ENCODE measurements at regions not wholly inside any gene's neighbourhood (a gene's known extent, or its start where the extent isn't known, plus 50 kb on each side); places are given as distances from the start of the nearest gene placed in this dataset.

GRCh38 chr10:117924820-117925219 lies 121.9 kb downstream of the RAB11FIP2 start:
- no peak overlapping the region for H3K4me3 ChIP-seq (ENCODE audit: insufficient read depth in 1 of 2, low read depth in 1 of 2, low read length in 2 of 2)
- no peak overlapping the region for H3K23ac ChIP-seq (ENCODE audit: low read length in 2 of 2)
- H3K4me2 ChIP-seq (ENCODE audit: low read length, poor library complexity, severe bottlenecking) = no peak overlapping the region
- no peak overlapping the region for H4K8ac ChIP-seq (ENCODE audit: low read length)
- H3K9me3 ChIP-seq (ENCODE audit: control insufficient read depth, low read length) = no peaks in the 10 kb centered on the region
- no peaks in the 10 kb centered on the region for H3K79me1 ChIP-seq (replicated peaks; ENCODE audit: low read length, poor library complexity, severe bottlenecking)
- no peaks in the 10 kb centered on the region for H3K27me3 ChIP-seq (ENCODE audit: control insufficient read depth in 1 of 2, insufficient read depth in 1 of 2, low read length in 2 of 2)
- WGBS = 81% methylated on average over 8 of the region's 8 CpGs
- no peak overlapping the region for H2BK120ac ChIP-seq (ENCODE audit: low read depth, low read length)
- H3K14ac ChIP-seq (ENCODE audit: low read length in 2 of 2) = no peak overlapping the region
- no peak overlapping the region for H3K9ac ChIP-seq (ENCODE audit: low read length)
- H3K36me3 ChIP-seq (ENCODE audit: control insufficient read depth in 1 of 2, insufficient read depth in 2 of 2, low read depth in 1 of 2, low read length in 2 of 2) = no peaks in the 10 kb centered on the region
- no peak overlapping the region for H2AK5ac ChIP-seq (ENCODE audit: low read length, severe bottlenecking)
- no peaks in the 10 kb centered on the region for H3K4me1 ChIP-seq (ENCODE audit: control insufficient read depth, insufficient read depth, low read depth, low read length)
- H2BK5ac ChIP-seq (ENCODE audit: low read depth, low read length, poor library complexity, severe bottlenecking) = no peak overlapping the region
- no peak overlapping the region for H3K4ac ChIP-seq (ENCODE audit: low read depth in 1 of 2, low read length in 2 of 2)
- H2AFZ ChIP-seq (ENCODE audit: low read depth, low read length) = no peak overlapping the region
- no peak overlapping the region for H3K27ac ChIP-seq (ENCODE audit: low read length, poor library complexity, severe bottlenecking)
- no peak for DNase-seq
- H2BK15ac ChIP-seq (ENCODE audit: low read depth, poor library complexity, severe bottlenecking) = no peak overlapping the region
- no peak overlapping the region for H2BK12ac ChIP-seq (ENCODE audit: low read length in 2 of 2)
- no peak overlapping the region for H3K18ac ChIP-seq (ENCODE audit: low read depth in 1 of 2, low read length in 2 of 2)
- no peak overlapping the region for H4K91ac ChIP-seq (ENCODE audit: low read length)

GRCh38 chr10:117925369-117925768 lies 121.4 kb downstream of the RAB11FIP2 start:
- no peak for DNase-seq

GRCh38 chr10:117926491-117926890 lies 120.2 kb downstream of the RAB11FIP2 start:
- no peak overlapping the region for H3K4me3 ChIP-seq (ENCODE audit: insufficient read depth in 1 of 2, low read depth in 1 of 2, low read length in 2 of 2)
- no peak overlapping the region for H3K4me2 ChIP-seq (ENCODE audit: low read length, poor library complexity, severe bottlenecking)
- H3K4ac ChIP-seq (ENCODE audit: low read depth in 1 of 2, low read length in 2 of 2) = no peak overlapping the region
- no peak overlapping the region for H4K91ac ChIP-seq (ENCODE audit: low read length)
- no peak overlapping the region for H3K9ac ChIP-seq (ENCODE audit: low read length)
- no peak overlapping the region for H2BK12ac ChIP-seq (ENCODE audit: low read length in 2 of 2)
- H3K27me3 ChIP-seq (ENCODE audit: control insufficient read depth in 1 of 2, insufficient read depth in 1 of 2, low read length in 2 of 2) = no peaks in the 10 kb centered on the region
- no peaks in the 10 kb centered on the region for H3K79me1 ChIP-seq (replicated peaks; ENCODE audit: low read length, poor library complexity, severe bottlenecking)
- no peak overlapping the region for H2AFZ ChIP-seq (ENCODE audit: low read depth, low read length)
- no peak overlapping the region for H2AK5ac ChIP-seq (ENCODE audit: low read length, severe bottlenecking)
- no peak overlapping the region for H3K18ac ChIP-seq (ENCODE audit: low read depth in 1 of 2, low read length in 2 of 2)
- no peak overlapping the region for H4K8ac ChIP-seq (ENCODE audit: low read length)
- DNase-seq = no peak
- H2BK15ac ChIP-seq (ENCODE audit: low read depth, poor library complexity, severe bottlenecking) = no peak overlapping the region
- no peaks in the 10 kb centered on the region for H3K36me3 ChIP-seq (ENCODE audit: control insufficient read depth in 1 of 2, insufficient read depth in 2 of 2, low read depth in 1 of 2, low read length in 2 of 2)
- H3K9me3 ChIP-seq (ENCODE audit: control insufficient read depth, low read length) = no peaks in the 10 kb centered on the region
- H3K27ac ChIP-seq (ENCODE audit: low read length, poor library complexity, severe bottlenecking) = no peak overlapping the region
- 59% methylated on average over 2 of the region's 2 CpGs for WGBS
- no peak overlapping the region for H2BK5ac ChIP-seq (ENCODE audit: low read depth, low read length, poor library complexity, severe bottlenecking)
- H2BK120ac ChIP-seq (ENCODE audit: low read depth, low read length) = no peak overlapping the region
- H3K4me1 ChIP-seq (ENCODE audit: control insufficient read depth, insufficient read depth, low read depth, low read length) = no peaks in the 10 kb centered on the region
- no peak overlapping the region for H3K23ac ChIP-seq (ENCODE audit: low read length in 2 of 2)
- H3K14ac ChIP-seq (ENCODE audit: low read length in 2 of 2) = no peak overlapping the region

More at GRCh38 chr10:117925369-117925768, 121.4 kb downstream of the RAB11FIP2 start:
- WGBS = 85% methylated on average over 4 of the region's 6 CpGs
- H2AFZ ChIP-seq (ENCODE audit: low read depth, low read length) = no peak overlapping the region
- H2AK5ac ChIP-seq (ENCODE audit: low read length, severe bottlenecking) = no peak overlapping the region
- H2BK120ac ChIP-seq (ENCODE audit: low read depth, low read length) = no peak overlapping the region
- no peaks in the 10 kb centered on the region for H3K9me3 ChIP-seq (ENCODE audit: control insufficient read depth, low read length)
- no peak overlapping the region for H3K9ac ChIP-seq (ENCODE audit: low read length)
- H2BK15ac ChIP-seq (ENCODE audit: low read depth, poor library complexity, severe bottlenecking) = no peak overlapping the region
- no peaks in the 10 kb centered on the region for H3K27me3 ChIP-seq (ENCODE audit: control insufficient read depth in 1 of 2, insufficient read depth in 1 of 2, low read length in 2 of 2)
- H4K8ac ChIP-seq (ENCODE audit: low read length) = no peak overlapping the region
- H3K4ac ChIP-seq (ENCODE audit: low read depth in 1 of 2, low read length in 2 of 2) = no peak overlapping the region
- no peak overlapping the region for H4K91ac ChIP-seq (ENCODE audit: low read length)
- H3K14ac ChIP-seq (ENCODE audit: low read length in 2 of 2) = no peak overlapping the region
- no peaks in the 10 kb centered on the region for H3K36me3 ChIP-seq (ENCODE audit: control insufficient read depth in 1 of 2, insufficient read depth in 2 of 2, low read depth in 1 of 2, low read length in 2 of 2)
- H2BK5ac ChIP-seq (ENCODE audit: low read depth, low read length, poor library complexity, severe bottlenecking) = no peak overlapping the region
- H3K79me1 ChIP-seq (replicated peaks; ENCODE audit: low read length, poor library complexity, severe bottlenecking) = no peaks in the 10 kb centered on the region
- H3K18ac ChIP-seq (ENCODE audit: low read depth in 1 of 2, low read length in 2 of 2) = no peak overlapping the region
- H3K27ac ChIP-seq (ENCODE audit: low read length, poor library complexity, severe bottlenecking) = no peak overlapping the region
- no peak overlapping the region for H3K4me2 ChIP-seq (ENCODE audit: low read length, poor library complexity, severe bottlenecking)
- no peak overlapping the region for H3K23ac ChIP-seq (ENCODE audit: low read length in 2 of 2)
- no peak overlapping the region for H3K4me3 ChIP-seq (ENCODE audit: insufficient read depth in 1 of 2, low read depth in 1 of 2, low read length in 2 of 2)
- no peaks in the 10 kb centered on the region for H3K4me1 ChIP-seq (ENCODE audit: control insufficient read depth, insufficient read depth, low read depth, low read length)
- no peak overlapping the region for H2BK12ac ChIP-seq (ENCODE audit: low read length in 2 of 2)

- H3K79me1 ChIP-seq (replicated peaks; ENCODE audit: low read length, poor library complexity, severe bottlenecking) = no peaks in the 10 kb centered on the region
- H2AK5ac ChIP-seq (ENCODE audit: low read length, severe bottlenecking) = no peak overlapping the region
- H3K4ac ChIP-seq (ENCODE audit: low read depth in 1 of 2, low read length in 2 of 2) = no peak overlapping the region
- H3K9me3 ChIP-seq (ENCODE audit: control insufficient read depth, low read length) = no peaks in the 10 kb centered on the region
- H2BK15ac ChIP-seq (ENCODE audit: low read depth, poor library complexity, severe bottlenecking) = no peak overlapping the region
- no peaks in the 10 kb centered on the region for H3K27me3 ChIP-seq (ENCODE audit: control insufficient read depth in 1 of 2, insufficient read depth in 1 of 2, low read length in 2 of 2)
- H2BK120ac ChIP-seq (ENCODE audit: low read depth, low read length) = no peak overlapping the region
- no peak overlapping the region for H3K23ac ChIP-seq (ENCODE audit: low read length in 2 of 2)
- no peaks in the 10 kb centered on the region for H3K36me3 ChIP-seq (ENCODE audit: control insufficient read depth in 1 of 2, insufficient read depth in 2 of 2, low read depth in 1 of 2, low read length in 2 of 2)
- no peak overlapping the region for H3K27ac ChIP-seq (ENCODE audit: low read length, poor library complexity, severe bottlenecking)
- no peak overlapping the region for H4K8ac ChIP-seq (ENCODE audit: low read length)
- no peak overlapping the region for H3K4me3 ChIP-seq (ENCODE audit: insufficient read depth in 1 of 2, low read depth in 1 of 2, low read length in 2 of 2)
- no peak overlapping the region for H3K14ac ChIP-seq (ENCODE audit: low read length in 2 of 2)
- H2BK12ac ChIP-seq (ENCODE audit: low read length in 2 of 2) = no peak overlapping the region
- H4K91ac ChIP-seq (ENCODE audit: low read length) = no peak overlapping the region
- H2BK5ac ChIP-seq (ENCODE audit: low read depth, low read length, poor library complexity, severe bottlenecking) = no peak overlapping the region
- 38% methylated on average over 1 of the region's 1 CpG for WGBS
- H3K4me2 ChIP-seq (ENCODE audit: low read length, poor library complexity, severe bottlenecking) = no peak overlapping the region
- H3K4me1 ChIP-seq (ENCODE audit: control insufficient read depth, insufficient read depth, low read depth, low read length) = no peaks in the 10 kb centered on the region
- H2AFZ ChIP-seq (ENCODE audit: low read depth, low read length) = no peak overlapping the region
- H3K9ac ChIP-seq (ENCODE audit: low read length) = no peak overlapping the region
- no peak for DNase-seq
- no peak overlapping the region for H3K18ac ChIP-seq (ENCODE audit: low read depth in 1 of 2, low read length in 2 of 2)
Observed at GRCh38 chr10:117927332-117927731, 119.4 kb downstream of the RAB11FIP2 start.
